ENCODE measurements at regions not wholly inside any gene's neighbourhood (a gene's known extent, or its start where the extent isn't known, plus 50 kb on each side); places are given as distances from the start of the nearest gene placed in this dataset.
"Not testable (repeated sequence)": the region's sequence is repeated elsewhere in the genome, so short reads cannot be mapped to it uniquely, and the experiment has no call there.

- Mint-ChIP-seq H3K9me3 (ENCODE audit: unreplicated experiment) (peaks cover 10% of the 10 kb centered on the region), H3K4me3 (ENCODE audit: unreplicated experiment) (no peak overlapping the region), H3K36me3 (ENCODE audit: insufficient read depth, unreplicated experiment) (no peaks in the 10 kb centered on the region), H3K4me1 (ENCODE audit: insufficient read depth, unreplicated experiment) (no peaks in the 10 kb centered on the region), H3K27me3 (ENCODE audit: insufficient read depth, unreplicated experiment) (no peaks in the 10 kb centered on the region), H3K27ac (ENCODE audit: low read depth, unreplicated experiment) (no peak overlapping the region)
- POLR2A ChIA-PET, result no interaction called here
- DNase-seq (ENCODE audit: unreplicated experiment), result peak; percentile 71
- CTCF ChIA-PET, result no interaction called here
- no peak for TF ChIP-seq CTCF (IDR thresholded peaks at IDR 0.05; ENCODE audit: unreplicated experiment)
- no TSS peak for BruUV-seq (replicated peaks)
- intact Hi-C loops (cut with micrococcal nuclease), result no loop called here
Measured at GRCh38 chrY:10627116-10627515, 1099.4 kb downstream of the TSPY10 start.

- DNase-seq (ENCODE audit: unreplicated experiment); intact Hi-C loops (cut with micrococcal nuclease); H3K27me3 Mint-ChIP-seq (ENCODE audit: insufficient read depth, unreplicated experiment); H3K4me3 Mint-ChIP-seq (ENCODE audit: unreplicated experiment); CTCF ChIA-PET; H3K4me1 Mint-ChIP-seq (ENCODE audit: insufficient read depth, unreplicated experiment); BruUV-seq (replicated peaks); H3K36me3 Mint-ChIP-seq (ENCODE audit: insufficient read depth, unreplicated experiment); POLR2A ChIA-PET; H3K27ac Mint-ChIP-seq (ENCODE audit: low read depth, unreplicated experiment): not testable (repeated sequence)
- peaks cover 30% of the 10 kb centered on the region for H3K9me3 Mint-ChIP-seq (ENCODE audit: unreplicated experiment)
Measured at GRCh38 chrY:10648813-10649212, 1121.1 kb downstream of the TSPY10 start.

- intact Hi-C loops (cut with micrococcal nuclease); H3K4me3 Mint-ChIP-seq (ENCODE audit: unreplicated experiment); H3K27me3 Mint-ChIP-seq (ENCODE audit: insufficient read depth, unreplicated experiment): not testable (repeated sequence)
Measured at GRCh38 chrY:10657120-10657519, 1129.4 kb downstream of the TSPY10 start.

DNA sequence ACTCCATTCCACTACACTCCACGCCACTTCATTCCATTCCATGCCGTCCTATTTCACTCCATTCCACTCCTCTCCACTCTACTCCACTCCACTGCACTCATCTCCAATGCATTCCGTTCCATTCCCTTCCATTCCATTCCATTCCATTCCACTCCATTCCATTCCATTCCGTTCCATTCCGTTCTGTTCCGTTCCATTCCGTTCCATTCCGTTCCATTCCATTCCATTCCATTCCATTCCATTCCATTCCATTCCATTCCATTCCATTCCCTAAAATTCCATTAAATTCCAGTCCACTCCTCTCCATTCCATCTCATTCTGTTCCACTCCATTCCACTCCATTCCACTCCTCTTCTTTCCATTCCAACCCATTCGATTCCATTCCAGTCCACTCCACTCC lies 1139.1 kb downstream of the TSPY10 start:
- ChIA-PET CTCF (no interaction called here), POLR2A (no interaction called here)
- Mint-ChIP-seq H3K9me3 (ENCODE audit: unreplicated experiment) (peaks cover 53% of the 10 kb centered on the region), H3K27me3 (ENCODE audit: insufficient read depth, unreplicated experiment) (no peaks in the 10 kb centered on the region), H3K36me3 (ENCODE audit: insufficient read depth, unreplicated experiment) (no peaks in the 10 kb centered on the region), H3K27ac (ENCODE audit: low read depth, unreplicated experiment) (no peak overlapping the region), H3K4me3 (ENCODE audit: unreplicated experiment) (no peak overlapping the region), H3K4me1 (ENCODE audit: insufficient read depth, unreplicated experiment) (no peaks in the 10 kb centered on the region)
- BruUV-seq (replicated peaks), result no TSS peak
- no peak for DNase-seq (ENCODE audit: unreplicated experiment)
- TF ChIP-seq CTCF (IDR thresholded peaks at IDR 0.05; ENCODE audit: unreplicated experiment), result no peak
- intact Hi-C loops (cut with micrococcal nuclease), result no loop called here

More at GRCh38 chrY:10657120-10657519, 1129.4 kb downstream of the TSPY10 start:
- H3K4me1 Mint-ChIP-seq (ENCODE audit: insufficient read depth, unreplicated experiment); BruUV-seq (replicated peaks); H3K27ac Mint-ChIP-seq (ENCODE audit: low read depth, unreplicated experiment); CTCF ChIA-PET; DNase-seq (ENCODE audit: unreplicated experiment); POLR2A ChIA-PET; H3K36me3 Mint-ChIP-seq (ENCODE audit: insufficient read depth, unreplicated experiment): not testable (repeated sequence)
- H3K9me3 Mint-ChIP-seq (ENCODE audit: unreplicated experiment), result peaks cover 62% of the 10 kb centered on the region

DNA sequence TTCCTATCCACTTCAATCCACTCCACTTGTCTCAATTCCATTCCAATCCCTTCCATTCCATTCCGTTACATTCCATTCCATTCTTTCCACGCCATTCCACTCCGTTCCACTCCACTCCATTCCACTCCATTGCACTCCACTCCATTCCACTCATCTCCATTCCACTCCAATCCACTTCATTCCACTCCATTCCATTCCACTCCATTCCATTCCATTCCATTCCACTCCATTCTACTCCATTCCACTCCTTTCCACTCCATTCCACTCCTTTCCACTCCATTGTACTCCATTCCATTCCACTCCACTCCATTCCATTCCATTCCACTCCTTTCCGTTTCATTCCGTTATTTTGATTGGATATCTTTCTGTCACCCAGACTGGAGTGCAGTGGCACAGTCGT lies 1158.7 kb downstream of the TSPY10 start:
- no TSS peak for BruUV-seq (replicated peaks)
- no peaks in the 10 kb centered on the region for H3K4me1 Mint-ChIP-seq (ENCODE audit: insufficient read depth, unreplicated experiment)
- no peaks in the 10 kb centered on the region for H3K36me3 Mint-ChIP-seq (ENCODE audit: insufficient read depth, unreplicated experiment)
- CTCF ChIA-PET, result no interaction called here
- TF ChIP-seq CTCF (IDR thresholded peaks at IDR 0.05; ENCODE audit: unreplicated experiment), result no peak
- no peak overlapping the region for H3K4me3 Mint-ChIP-seq (ENCODE audit: unreplicated experiment)
- intact Hi-C loops (cut with micrococcal nuclease), result no loop called here
- H3K27ac Mint-ChIP-seq (ENCODE audit: low read depth, unreplicated experiment), result no peak overlapping the region
- peaks cover 83% of the 10 kb centered on the region for H3K9me3 Mint-ChIP-seq (ENCODE audit: unreplicated experiment)
- no peaks in the 10 kb centered on the region for H3K27me3 Mint-ChIP-seq (ENCODE audit: insufficient read depth, unreplicated experiment)
- no peak for DNase-seq (ENCODE audit: unreplicated experiment)
- POLR2A ChIA-PET, result no interaction called here

Data from MCF 10A (cell line).